GM13976 (cell line): ENCODE measurements at regions not wholly inside any gene's neighbourhood (a gene's known extent, or its start where the extent isn't known, plus 50 kb on each side); places are given as distances from the start of the nearest gene placed in this dataset.
"Not testable (repeated sequence)": the region's sequence is repeated elsewhere in the genome, so short reads cannot be mapped to it uniquely, and the experiment has no call there.

Experiments used
- DNase-seq: peaks from one replicate; pipeline ENCODE4 v3.0.0; 2012; ENCODE audit warnings: low spot score
- CTCF ChIP-seq: IDR thresholded peaks from 2 replicates; pipeline ENCODE4 v1.5.1; 2012; ENCODE audit warnings: borderline replicate concordance, mild to moderate bottlenecking; ENCODE audit not compliant: insufficient read depth; ENCODE audit errors: extremely low read depth, missing control alignments, control extremely low read depth
- in situ Hi-C: fragments of 300-500 bp; cut with MboI; formaldehyde crosslinking; loops from one replicate; pipeline ENCODE4 v1.12.0; 2022; ENCODE audit warnings: low sequenced_read_pairs, mixed read lengths, inconsistent platforms; ENCODE audit not compliant: unreplicated experiment

- DNase-seq = no peak
- no peak for TF ChIP-seq CTCF
- in situ Hi-C loops = no loop called here
Measured at GRCh38 chr1:96144636-96145035, 576.9 kb upstream of the PTBP2 start.

- no peak for DNase-seq
- no peak for TF ChIP-seq CTCF
- in situ Hi-C loops = no loop called here
Measured at GRCh38 chr1:96145492-96145891, 576.1 kb upstream of the PTBP2 start.

GRCh38 chr1:96152957-96153356 is 568.6 kb upstream of the PTBP2 start:
- DNase-seq, in situ Hi-C loops: not testable (repeated sequence)

GRCh38 chr1:96157101-96157500 is 564.5 kb upstream of the PTBP2 start:
- no peak for TF ChIP-seq CTCF
- in situ Hi-C loops = no loop called here
- DNase-seq = no peak

GRCh38 chr1:96159379-96159778 is 562.2 kb upstream of the PTBP2 start:
- TF ChIP-seq CTCF = no peak
- in situ Hi-C loops = no loop called here

GRCh38 chr1:96164053-96164452 is 557.5 kb upstream of the PTBP2 start:
- TF ChIP-seq CTCF = no peak
- DNase-seq = no peak
- in situ Hi-C loops = no loop called here

More at GRCh38 chr1:96159379-96159778, 562.2 kb upstream of the PTBP2 start:
- no peak for DNase-seq

- DNase-seq = no peak
- TF ChIP-seq CTCF = no peak
- in situ Hi-C loops = no loop called here
Measured at GRCh38 chr1:96178053-96178452, 543.5 kb upstream of the PTBP2 start.
